D721Med (cell line): ENCODE measurements at regions not wholly inside any gene's neighbourhood (a gene's known extent, or its start where the extent isn't known, plus 50 kb on each side); places are given as distances from the start of the nearest gene placed in this dataset.

ENCODE experiments used
- DNase-seq: peaks from one replicate; pipeline ENCODE4 v3.0.0; 2011; ENCODE audit warnings: low spot score; ENCODE audit not compliant: insufficient read length
- FAIRE-seq: peaks from 2 replicates; lab custom pipeline; 2011; peaks lifted over from hg19 to GRCh38; lab: Jason Lieb, UNC
- TF ChIP-seq, protein P1 (sequence below): IDR thresholded peaks from 2 replicates; pipeline ENCODE4 v1.5.1; 2012; ENCODE audit warnings: mild to moderate bottlenecking, control low read depth; ENCODE audit not compliant: insufficient read depth; ENCODE audit errors: missing control alignments

DNA sequence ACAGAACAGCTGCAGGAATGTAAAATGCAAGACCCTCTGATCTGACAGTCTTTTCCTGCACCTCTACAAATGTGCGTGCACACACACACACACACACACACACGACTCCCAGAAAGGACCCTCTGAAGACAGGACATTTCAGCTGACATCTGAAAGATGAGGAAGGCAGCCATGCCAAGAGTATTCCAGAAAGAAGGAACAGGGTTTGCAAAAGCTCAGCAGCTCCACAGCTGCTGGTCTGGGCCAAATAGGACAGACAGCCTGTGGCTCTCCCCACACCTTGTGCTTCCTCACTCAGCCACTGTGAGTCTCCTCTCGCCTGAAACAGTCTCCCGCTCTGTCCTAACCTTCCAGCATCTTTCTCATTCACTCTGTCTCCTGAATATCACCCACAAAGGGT is 189.0 kb downstream of the PALM2AKAP2 start:
- DNase-seq, result no peak
- FAIRE-seq, result no peak
- TF ChIP-seq, protein P1, sequence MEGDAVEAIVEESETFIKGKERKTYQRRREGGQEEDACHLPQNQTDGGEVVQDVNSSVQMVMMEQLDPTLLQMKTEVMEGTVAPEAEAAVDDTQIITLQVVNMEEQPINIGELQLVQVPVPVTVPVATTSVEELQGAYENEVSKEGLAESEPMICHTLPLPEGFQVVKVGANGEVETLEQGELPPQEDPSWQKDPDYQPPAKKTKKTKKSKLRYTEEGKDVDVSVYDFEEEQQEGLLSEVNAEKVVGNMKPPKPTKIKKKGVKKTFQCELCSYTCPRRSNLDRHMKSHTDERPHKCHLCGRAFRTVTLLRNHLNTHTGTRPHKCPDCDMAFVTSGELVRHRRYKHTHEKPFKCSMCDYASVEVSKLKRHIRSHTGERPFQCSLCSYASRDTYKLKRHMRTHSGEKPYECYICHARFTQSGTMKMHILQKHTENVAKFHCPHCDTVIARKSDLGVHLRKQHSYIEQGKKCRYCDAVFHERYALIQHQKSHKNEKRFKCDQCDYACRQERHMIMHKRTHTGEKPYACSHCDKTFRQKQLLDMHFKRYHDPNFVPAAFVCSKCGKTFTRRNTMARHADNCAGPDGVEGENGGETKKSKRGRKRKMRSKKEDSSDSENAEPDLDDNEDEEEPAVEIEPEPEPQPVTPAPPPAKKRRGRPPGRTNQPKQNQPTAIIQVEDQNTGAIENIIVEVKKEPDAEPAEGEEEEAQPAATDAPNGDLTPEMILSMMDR, result no peak

DNA sequence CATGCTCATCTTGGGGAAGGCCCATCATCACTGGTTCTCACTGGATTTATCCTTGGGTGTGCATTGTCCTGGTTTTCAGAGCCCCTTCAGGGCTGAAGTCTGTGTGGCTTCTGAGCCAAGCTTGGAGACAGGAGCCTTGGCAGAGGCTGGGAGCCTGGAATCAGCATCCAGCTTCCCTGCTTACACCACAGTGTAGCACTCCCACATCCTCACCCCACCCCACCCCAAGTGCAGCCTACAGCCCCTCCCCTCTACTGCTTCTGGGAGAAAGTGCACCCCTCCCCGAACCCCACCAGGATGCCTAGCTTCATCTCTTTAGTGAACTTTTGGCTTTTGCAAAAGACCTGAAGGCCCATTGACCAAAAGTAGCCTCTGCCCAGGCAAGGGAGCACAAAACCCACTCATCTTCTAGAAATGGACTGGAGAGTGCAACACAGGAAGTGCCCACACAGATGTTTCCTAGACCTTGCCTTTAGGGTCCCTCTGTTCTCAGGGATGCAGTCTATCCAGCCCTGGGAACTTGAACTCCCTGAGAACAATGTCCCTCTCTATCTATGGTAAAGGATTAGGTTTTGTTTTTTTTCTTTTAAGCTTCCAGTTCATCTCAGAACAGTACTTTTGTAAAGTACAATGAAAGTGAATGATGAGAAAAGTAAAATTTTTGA is 189.7 kb downstream of the PALM2AKAP2 start:
- FAIRE-seq, result no peak
- DNase-seq, result no peak
- TF ChIP-seq, protein P1, result no peak

DNA sequence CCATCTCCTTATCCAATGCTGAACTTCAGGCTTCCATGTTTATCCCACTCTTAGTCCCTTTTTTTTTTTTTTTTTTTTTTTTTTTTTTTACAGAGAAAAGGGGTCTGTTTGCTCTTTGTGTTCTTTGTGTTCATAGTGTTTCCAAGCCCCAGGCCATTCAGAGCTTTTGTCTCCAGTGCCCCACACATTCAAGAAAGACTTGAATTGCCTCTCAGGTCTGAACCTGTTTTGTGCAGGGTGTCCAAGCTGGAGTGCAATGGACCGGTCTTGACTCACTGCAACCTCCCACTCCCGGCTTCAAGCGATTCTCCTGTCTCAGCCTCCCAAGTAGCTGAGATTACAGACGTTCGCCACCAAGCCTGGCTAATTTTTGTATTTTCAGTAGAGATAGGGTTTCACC is 191.2 kb downstream of the PALM2AKAP2 start:
- TF ChIP-seq, protein P1, result no peak
- DNase-seq (no peak), FAIRE-seq (no peak)

DNA sequence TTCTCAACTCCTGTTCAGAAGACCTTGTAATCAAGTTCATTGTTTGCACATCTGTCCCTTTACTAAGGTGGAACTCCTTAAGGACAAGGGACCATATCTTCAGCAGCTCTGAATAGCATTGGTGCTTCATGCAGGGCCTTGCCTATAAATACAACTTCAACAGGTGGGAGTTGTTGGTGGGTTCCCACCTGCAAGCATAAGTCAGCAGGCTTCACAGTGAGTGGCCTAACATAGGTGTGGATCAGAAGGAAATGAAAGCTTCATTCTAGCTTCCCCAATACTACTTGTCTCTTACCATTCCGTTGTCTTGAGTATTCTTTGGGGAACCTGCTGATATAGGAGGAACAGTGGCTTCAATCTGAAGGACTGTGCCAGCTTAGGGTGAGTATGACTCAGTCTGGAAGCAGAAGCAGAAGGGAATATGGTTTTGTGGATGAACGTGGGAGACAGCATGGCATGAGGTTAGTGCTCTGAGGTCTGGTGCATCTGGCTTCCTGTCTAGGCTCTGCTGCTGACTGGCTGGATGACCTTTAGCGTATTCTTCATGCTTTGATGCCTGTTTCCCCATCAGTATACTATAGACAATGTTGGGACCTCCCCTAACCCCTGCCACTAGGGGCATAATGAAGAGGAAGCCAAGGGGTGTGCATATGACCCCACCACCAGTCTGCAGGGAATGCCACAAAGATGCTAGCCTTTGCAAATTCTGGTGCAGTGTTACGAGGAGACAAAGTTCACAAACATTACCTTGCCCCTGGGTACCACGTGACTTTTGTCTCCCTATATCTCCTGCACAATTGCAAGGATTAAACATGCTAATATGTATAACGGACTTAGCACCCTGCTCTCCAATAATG is 192.3 kb downstream of the PALM2AKAP2 start:
- DNase-seq (no peak), FAIRE-seq (no peak)
- TF ChIP-seq, protein P1, result no peak

DNA sequence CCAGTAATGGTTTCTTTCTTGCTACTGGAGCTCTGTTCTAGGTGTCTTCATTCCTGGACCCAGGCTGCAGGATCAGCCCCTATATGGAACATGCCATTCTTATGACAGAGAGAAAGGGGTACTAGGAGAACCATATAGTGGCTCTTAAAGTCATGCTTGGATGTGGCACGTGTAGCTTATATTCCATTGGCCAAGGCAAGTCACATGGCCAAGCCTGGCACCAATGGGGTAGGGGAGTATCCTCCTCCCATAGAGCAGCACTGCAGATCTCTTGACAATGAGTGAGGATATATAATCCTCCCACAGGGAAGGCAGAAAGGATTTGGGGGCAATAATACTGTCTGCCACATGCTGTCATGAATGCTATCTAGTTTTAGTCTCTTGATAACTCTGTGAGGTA is 193.3 kb downstream of the PALM2AKAP2 start:
- TF ChIP-seq, protein P1, result no peak
- DNase-seq (no peak), FAIRE-seq (no peak)

DNA sequence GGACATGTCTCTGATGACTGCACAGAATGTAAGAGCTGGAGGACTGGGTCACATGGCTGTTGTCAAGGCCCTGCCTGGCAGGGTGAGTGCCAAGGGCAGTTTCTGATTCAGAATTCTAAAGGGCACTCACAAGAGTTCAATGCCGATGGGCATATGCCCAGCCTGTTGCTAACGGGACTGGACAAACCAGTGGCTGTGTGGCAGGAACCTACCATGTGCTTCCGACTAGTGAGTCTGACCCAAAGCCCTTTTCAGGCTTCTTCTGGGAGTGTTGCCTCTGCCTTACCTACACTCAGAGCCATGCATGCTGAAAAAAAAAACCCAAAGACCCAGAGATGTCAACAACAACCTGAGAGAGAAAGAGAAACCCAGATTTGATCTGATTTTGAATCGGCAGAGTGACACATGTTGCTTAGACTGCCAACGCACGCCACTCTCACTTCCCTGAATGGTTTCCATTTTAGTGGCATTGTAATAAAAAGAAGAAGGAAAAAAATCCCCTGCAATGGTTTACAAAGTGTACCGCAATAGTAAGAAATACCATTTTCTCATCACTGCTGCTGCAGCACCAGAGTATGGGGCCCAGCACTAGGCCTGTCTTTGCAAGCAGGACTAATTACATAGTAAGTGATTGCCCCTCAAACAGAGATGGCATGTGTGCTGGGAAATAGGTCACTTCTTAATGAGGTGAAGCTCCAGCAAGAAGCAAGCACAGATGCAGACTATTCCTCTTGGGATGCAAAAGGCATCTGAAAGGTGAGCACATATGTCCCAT is 194.3 kb downstream of the PALM2AKAP2 start:
- FAIRE-seq, result no peak
- no peak for DNase-seq
- TF ChIP-seq, protein P1, result no peak

DNA sequence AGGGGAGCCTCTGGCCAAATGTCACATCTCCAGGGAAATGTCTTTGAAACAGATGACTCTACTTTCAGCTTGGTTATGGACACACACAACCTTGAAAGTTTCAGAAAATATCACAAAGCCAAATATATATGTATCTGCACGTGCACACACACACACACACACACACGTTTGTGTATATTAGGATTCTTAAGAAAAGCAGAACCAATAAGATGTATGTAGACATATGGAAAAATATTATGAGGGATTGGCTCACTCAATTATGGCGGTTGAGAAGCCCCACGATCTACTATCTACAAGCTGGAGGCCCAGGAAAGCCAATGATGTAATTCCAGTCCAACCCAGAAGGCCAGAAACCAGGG is 194.9 kb downstream of the PALM2AKAP2 start:
- FAIRE-seq (no peak), DNase-seq (no peak)
- TF ChIP-seq, protein P1, result no peak
